SK-N-SH treated with all-trans-retinoic acid at 6 μM for 48 hours (cell line): ENCODE measurements at regions not wholly inside any gene's neighbourhood (a gene's known extent, or its start where the extent isn't known, plus 50 kb on each side); places are given as distances from the start of the nearest gene placed in this dataset.

Experiments
- ARNTL ChIP-seq: fragments of 450-650 bp; formaldehyde crosslinking; IDR thresholded peaks from 2 replicates; pipeline ENCODE4 v1.5.0; 2020; ENCODE audit warnings: low read depth, mild to moderate bottlenecking, moderate library complexity, borderline replicate concordance
- BACH2 ChIP-seq: fragments of 250-450 bp; sonication (Bioruptor Pico); IDR thresholded peaks from 2 replicates; pipeline ENCODE4 v1.9.0; 2021; ENCODE audit warnings: mild to moderate bottlenecking, borderline replicate concordance
- PPARA ChIP-seq: fragments of 250-450 bp; sonication (Bioruptor Pico); IDR thresholded peaks from 2 replicates; pipeline ENCODE4 v1.5.0; 2020; ENCODE audit warnings: mild to moderate bottlenecking, borderline replicate concordance
- RARB ChIP-seq: fragments of 250-450 bp; sonication (Bioruptor Pico); IDR thresholded peaks from 2 replicates; pipeline ENCODE4 v1.8.0; 2021; ENCODE audit warnings: mild to moderate bottlenecking, moderate library complexity
- TOX ChIP-seq: fragments of 250-450 bp; sonication (Bioruptor Pico); IDR thresholded peaks from 2 replicates; pipeline ENCODE4 v1.8.0; 2021; ENCODE audit warnings: mild to moderate bottlenecking, moderate library complexity, borderline replicate concordance
- ZFP3 ChIP-seq: fragments of 250-450 bp; sonication (Bioruptor Pico); IDR thresholded peaks from 2 replicates; pipeline ENCODE4 v1.5.0; 2020; ENCODE audit warnings: mild to moderate bottlenecking, moderate library complexity
- ZFP30 ChIP-seq: fragments of 450-650 bp; formaldehyde crosslinking; IDR thresholded peaks from 2 replicates; pipeline ENCODE4 v1.5.0; 2022; ENCODE audit warnings: mild to moderate bottlenecking, moderate library complexity
- ZNF565 ChIP-seq: fragments of 450-650 bp; formaldehyde crosslinking; conservative IDR thresholded peaks from 2 replicates; pipeline ENCODE4 v1.5.0; 2020; ENCODE audit warnings: low read depth, mild to moderate bottlenecking, moderate library complexity
- ZNF8 ChIP-seq: fragments of 450-650 bp; formaldehyde crosslinking; IDR thresholded peaks from 2 replicates; pipeline ENCODE4 v1.5.0; 2020; ENCODE audit warnings: mild to moderate bottlenecking, moderate library complexity
- TF ChIP-seq, protein P1 (sequence below): fragments of 250-450 bp; sonication (Bioruptor Pico); IDR thresholded peaks from 2 replicates; pipeline ENCODE4 v1.8.0; 2021; ENCODE audit warnings: low read depth, mild to moderate bottlenecking, moderate library complexity, borderline replicate concordance
- TF ChIP-seq, protein P2 (sequence below): fragments of 250-450 bp; sonication (Bioruptor Pico); IDR thresholded peaks from 2 replicates; pipeline ENCODE4 v1.8.0; 2020; ENCODE audit warnings: mild to moderate bottlenecking, moderate library complexity, borderline replicate concordance
- TF ChIP-seq, protein P3 (sequence below): fragments of 250-450 bp; sonication (Bioruptor Pico); IDR thresholded peaks from 2 replicates; pipeline ENCODE4 v1.5.0; 2020; ENCODE audit warnings: mild to moderate bottlenecking, moderate library complexity

DNA sequence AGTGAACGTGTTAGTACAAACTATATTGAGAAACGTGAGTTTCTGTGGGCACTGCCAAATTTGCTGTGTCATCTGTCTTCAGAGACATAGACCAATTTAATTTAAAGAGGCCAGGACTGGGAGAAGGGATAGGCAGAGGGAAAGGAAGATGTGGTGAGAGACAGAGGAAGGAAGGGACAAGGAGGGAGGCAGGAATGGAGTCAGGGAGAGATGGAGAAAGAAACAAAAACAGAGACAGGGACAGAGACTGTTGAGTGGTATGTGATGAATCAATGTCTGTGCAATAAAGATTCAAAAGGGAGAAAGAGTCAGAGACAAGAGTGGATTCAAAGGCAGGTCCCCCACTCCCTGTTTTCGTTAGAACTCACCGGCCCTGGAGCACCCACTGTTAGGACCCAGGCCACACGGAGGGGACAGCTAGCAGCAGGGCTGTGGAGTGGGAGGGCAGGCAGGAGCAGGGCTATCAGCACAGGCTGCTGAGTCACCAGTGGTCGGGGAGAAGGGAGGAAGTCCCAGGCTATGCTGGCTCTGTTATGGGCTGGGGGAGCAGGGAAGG is 51.6 kb upstream of the CHD6 start:
- TF ChIP-seq ZFP30 (CRISPR knock-in tag) (no peak), BACH2 (CRISPR knock-in tag) (no peak), ZNF565 (CRISPR knock-in tag) (no peak), RARB (CRISPR knock-in tag) (no peak), TOX (CRISPR knock-in tag) (no peak), ZFP3 (CRISPR knock-in tag) (no peak), ARNTL (no peak), ZNF8 (CRISPR knock-in tag) (no peak), PPARA (no peak)
- TF ChIP-seq, protein P1, sequence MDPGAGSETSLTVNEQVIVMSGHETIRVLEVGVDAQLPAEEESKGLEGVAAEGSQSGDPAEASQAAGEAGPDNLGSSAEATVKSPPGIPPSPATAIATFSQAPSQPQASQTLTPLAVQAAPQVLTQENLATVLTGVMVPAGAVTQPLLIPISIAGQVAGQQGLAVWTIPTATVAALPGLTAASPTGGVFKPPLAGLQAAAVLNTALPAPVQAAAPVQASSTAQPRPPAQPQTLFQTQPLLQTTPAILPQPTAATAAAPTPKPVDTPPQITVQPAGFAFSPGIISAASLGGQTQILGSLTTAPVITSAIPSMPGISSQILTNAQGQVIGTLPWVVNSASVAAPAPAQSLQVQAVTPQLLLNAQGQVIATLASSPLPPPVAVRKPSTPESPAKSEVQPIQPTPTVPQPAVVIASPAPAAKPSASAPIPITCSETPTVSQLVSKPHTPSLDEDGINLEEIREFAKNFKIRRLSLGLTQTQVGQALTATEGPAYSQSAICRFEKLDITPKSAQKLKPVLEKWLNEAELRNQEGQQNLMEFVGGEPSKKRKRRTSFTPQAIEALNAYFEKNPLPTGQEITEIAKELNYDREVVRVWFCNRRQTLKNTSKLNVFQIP (CRISPR knock-in tag), result no peak
- TF ChIP-seq, protein P2, sequence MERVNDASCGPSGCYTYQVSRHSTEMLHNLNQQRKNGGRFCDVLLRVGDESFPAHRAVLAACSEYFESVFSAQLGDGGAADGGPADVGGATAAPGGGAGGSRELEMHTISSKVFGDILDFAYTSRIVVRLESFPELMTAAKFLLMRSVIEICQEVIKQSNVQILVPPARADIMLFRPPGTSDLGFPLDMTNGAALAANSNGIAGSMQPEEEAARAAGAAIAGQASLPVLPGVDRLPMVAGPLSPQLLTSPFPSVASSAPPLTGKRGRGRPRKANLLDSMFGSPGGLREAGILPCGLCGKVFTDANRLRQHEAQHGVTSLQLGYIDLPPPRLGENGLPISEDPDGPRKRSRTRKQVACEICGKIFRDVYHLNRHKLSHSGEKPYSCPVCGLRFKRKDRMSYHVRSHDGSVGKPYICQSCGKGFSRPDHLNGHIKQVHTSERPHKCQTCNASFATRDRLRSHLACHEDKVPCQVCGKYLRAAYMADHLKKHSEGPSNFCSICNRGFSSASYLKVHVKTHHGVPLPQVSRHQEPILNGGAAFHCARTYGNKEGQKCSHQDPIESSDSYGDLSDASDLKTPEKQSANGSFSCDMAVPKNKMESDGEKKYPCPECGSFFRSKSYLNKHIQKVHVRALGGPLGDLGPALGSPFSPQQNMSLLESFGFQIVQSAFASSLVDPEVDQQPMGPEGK, result no peak
- TF ChIP-seq, protein P3, sequence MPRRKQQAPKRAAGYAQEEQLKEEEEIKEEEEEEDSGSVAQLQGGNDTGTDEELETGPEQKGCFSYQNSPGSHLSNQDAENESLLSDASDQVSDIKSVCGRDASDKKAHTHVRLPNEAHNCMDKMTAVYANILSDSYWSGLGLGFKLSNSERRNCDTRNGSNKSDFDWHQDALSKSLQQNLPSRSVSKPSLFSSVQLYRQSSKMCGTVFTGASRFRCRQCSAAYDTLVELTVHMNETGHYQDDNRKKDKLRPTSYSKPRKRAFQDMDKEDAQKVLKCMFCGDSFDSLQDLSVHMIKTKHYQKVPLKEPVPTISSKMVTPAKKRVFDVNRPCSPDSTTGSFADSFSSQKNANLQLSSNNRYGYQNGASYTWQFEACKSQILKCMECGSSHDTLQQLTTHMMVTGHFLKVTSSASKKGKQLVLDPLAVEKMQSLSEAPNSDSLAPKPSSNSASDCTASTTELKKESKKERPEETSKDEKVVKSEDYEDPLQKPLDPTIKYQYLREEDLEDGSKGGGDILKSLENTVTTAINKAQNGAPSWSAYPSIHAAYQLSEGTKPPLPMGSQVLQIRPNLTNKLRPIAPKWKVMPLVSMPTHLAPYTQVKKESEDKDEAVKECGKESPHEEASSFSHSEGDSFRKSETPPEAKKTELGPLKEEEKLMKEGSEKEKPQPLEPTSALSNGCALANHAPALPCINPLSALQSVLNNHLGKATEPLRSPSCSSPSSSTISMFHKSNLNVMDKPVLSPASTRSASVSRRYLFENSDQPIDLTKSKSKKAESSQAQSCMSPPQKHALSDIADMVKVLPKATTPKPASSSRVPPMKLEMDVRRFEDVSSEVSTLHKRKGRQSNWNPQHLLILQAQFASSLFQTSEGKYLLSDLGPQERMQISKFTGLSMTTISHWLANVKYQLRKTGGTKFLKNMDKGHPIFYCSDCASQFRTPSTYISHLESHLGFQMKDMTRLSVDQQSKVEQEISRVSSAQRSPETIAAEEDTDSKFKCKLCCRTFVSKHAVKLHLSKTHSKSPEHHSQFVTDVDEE (CRISPR knock-in tag), result no peak
